GM12878 (cell line): ENCODE measurements at regions not wholly inside any gene's neighbourhood (a gene's known extent, or its start where the extent isn't known, plus 50 kb on each side); places are given as distances from the start of the nearest gene placed in this dataset.

Experiments
- ATAC-seq: fragments of 200-7000 bp; cut with Tn5 transposase; 3 replicates; pipeline ENCODE4 v1.9.1; 2020; ENCODE audit warnings: mild to moderate bottlenecking, moderate library complexity
- BruUV-seq: library from RNA; stranded (reverse); fragments of 400-500 nt; replicated peaks from 2 replicates; lab custom pipeline; 2021; lab: Mats Ljungman, UMichigan
- CTCF ChIA-PET: fragments of 300-600 bp; sonication (Branson Sonifier 250); formaldehyde crosslinking; extraction: SDS; loops from one replicate; lab custom pipeline; 2021; ENCODE audit warnings: inconsistent platforms; lab: Yijun Ruan, JAX
- POLR2A ChIA-PET: fragments of 350-600 bp; formaldehyde crosslinking; extraction: SDS; loops from one replicate; lab custom pipeline; 2021; ENCODE audit warnings: inconsistent platforms; lab: Charles Lee
- RAD21 ChIA-PET: fragments of 300-600 bp; sonication (Branson Sonifier 250); formaldehyde crosslinking; loops from one replicate; lab custom pipeline; 2023; ENCODE audit warnings: antibody characterized with exemption; ENCODE audit not compliant: unreplicated experiment; lab: Charles Lee
- SMC1A ChIA-PET: fragments of 300-600 bp; sonication (Branson Sonifier 250); formaldehyde crosslinking; loops from one replicate; lab custom pipeline; 2023; ENCODE audit not compliant: unreplicated experiment, uncharacterized antibody; lab: Charles Lee
- DNase-seq: peaks from one replicate; pipeline ENCODE4 v3.0.0-alpha.2; 2011; ENCODE audit warnings: low read depth, low spot score
- FAIRE-seq: peaks from 3 replicates; lab custom pipeline; 2011; peaks lifted over from hg19 to GRCh38; lab: Jason Lieb, UNC
- H2AFZ ChIP-seq: 2 replicates; pipeline ENCODE4 v1.6.0; 2011; ENCODE audit warnings: low read depth, low read length, control low read depth; ENCODE audit not compliant: control insufficient read depth
- H3K27ac ChIP-seq: 2 replicates; pipeline ENCODE4 v1.5.1; 2011; ENCODE audit warnings: control low read depth; ENCODE audit not compliant: control insufficient read depth, insufficient read depth
- H3K27me3 ChIP-seq, 2 experiments: replicated peaks in 1 of 2; 2 replicates each; pipeline versions ENCODE4 v1.6.0 to v1.6.1; 2011; ENCODE audit warnings: low read length in 1 of 2; ENCODE audit not compliant: control insufficient read depth in 2 of 2, insufficient read depth in 2 of 2
- H3K36me3 ChIP-seq, 2 experiments: 2 replicates each; pipeline ENCODE4 v1.5.1; 2011; ENCODE audit warnings: low read length in 1 of 2; ENCODE audit not compliant: control insufficient read depth in 2 of 2, insufficient read depth in 2 of 2
- H3K4me1 ChIP-seq: 2 replicates; pipeline ENCODE4 v1.6.1; 2011; ENCODE audit warnings: mild to moderate bottlenecking, low read length, moderate library complexity, mixed read lengths; ENCODE audit not compliant: control insufficient read depth, insufficient read depth
- H3K4me2 ChIP-seq: 2 replicates; pipeline ENCODE4 v1.6.0; 2011; ENCODE audit warnings: control low read depth; ENCODE audit not compliant: control insufficient read depth, insufficient read depth
- H3K4me3 ChIP-seq: fragments of 200-600 bp; sonication (generic); 2 replicates; pipeline ENCODE4 v1.5.1; 2016
- H3K79me2 ChIP-seq: 2 replicates; pipeline ENCODE4 v1.6.0; 2011; ENCODE audit warnings: low read length; ENCODE audit not compliant: control insufficient read depth, insufficient read depth
- H3K9ac ChIP-seq: 2 replicates; pipeline ENCODE4 v1.8.0; 2011; ENCODE audit warnings: low read length, control low read depth, mixed read lengths; ENCODE audit not compliant: control insufficient read depth, insufficient read depth
- H3K9me3 ChIP-seq: replicated peaks from 3 replicates; pipeline ENCODE4 v1.5.1; 2011; ENCODE audit warnings: mild to moderate bottlenecking, low read length; ENCODE audit not compliant: control insufficient read depth, insufficient read depth
- H4K20me1 ChIP-seq: 2 replicates; pipeline ENCODE4 v1.6.0; 2011; ENCODE audit not compliant: control insufficient read depth, insufficient read depth
- ATF7 ChIP-seq: fragments of 450-650 bp; IDR thresholded peaks from 2 replicates; pipeline ENCODE4 v1.6.1; 2016; ENCODE audit warnings: low read depth, mild to moderate bottlenecking
- BCL11A ChIP-seq: IDR thresholded peaks from 2 replicates; pipeline ENCODE4 v1.6.1; 2011; ENCODE audit warnings: low read depth, low read length
- BHLHE40 ChIP-seq, 2 experiments: fragments of 450-650 bp in 1 of 2; IDR thresholded peaks; 2 replicates each; pipeline ENCODE4 v1.6.1; 2011 to 2017; ENCODE audit warnings: low read depth in 2 of 2, borderline replicate concordance in 1 of 2, improper control_type of control experiment in 1 of 2, low read length in 1 of 2, mild to moderate bottlenecking in 1 of 2
- CHD4 ChIP-seq: fragments of 200-600 bp; sonication (generic); IDR thresholded peaks from 2 replicates; pipeline ENCODE4 v1.6.1; 2016; ENCODE audit warnings: mild to moderate bottlenecking
- JUND ChIP-seq: IDR thresholded peaks from 2 replicates; pipeline ENCODE4 v1.6.1; 2012; ENCODE audit warnings: low read depth, mild to moderate bottlenecking, low read length, improper control_type of control experiment, moderate library complexity
- MTA3 ChIP-seq: IDR thresholded peaks from 2 replicates; pipeline ENCODE4 v1.6.1; 2012; ENCODE audit warnings: low read length, inconsistent platforms, borderline replicate concordance
- NRF1 ChIP-seq: conservative IDR thresholded peaks from 2 replicates; pipeline ENCODE4 v1.6.1; 2011; ENCODE audit warnings: mild to moderate bottlenecking, low read depth, low read length, improper control_type of control experiment
- RB1 ChIP-seq: fragments of 450-650 bp; formaldehyde crosslinking; IDR thresholded peaks from 2 replicates; pipeline ENCODE4 v1.6.1; 2017; ENCODE audit warnings: mild to moderate bottlenecking, borderline replicate concordance
- RELB ChIP-seq: fragments of 450-650 bp; IDR thresholded peaks from 2 replicates; pipeline ENCODE4 v1.6.1; 2017; ENCODE audit warnings: low read depth, mild to moderate bottlenecking, moderate library complexity
- RFX5 ChIP-seq: IDR thresholded peaks from 2 replicates; pipeline ENCODE4 v1.6.1; 2011; ENCODE audit warnings: low read depth, low read length, improper control_type of control experiment
- RUNX3 ChIP-seq: IDR thresholded peaks from 2 replicates; pipeline ENCODE4 v1.6.1; 2012; ENCODE audit warnings: low read length, inconsistent platforms
- SMARCA5 ChIP-seq: fragments of 450-650 bp; IDR thresholded peaks from 2 replicates; pipeline ENCODE4 v1.6.1; 2017; ENCODE audit warnings: mild to moderate bottlenecking
- SP1 ChIP-seq: IDR thresholded peaks from one replicate; pipeline ENCODE4 v1.6.1; 2011; ENCODE audit warnings: low read depth, low read length
- SREBF2 ChIP-seq: IDR thresholded peaks from 2 replicates; pipeline ENCODE4 v1.6.1; 2012; ENCODE audit warnings: mild to moderate bottlenecking, low read length
- ZZZ3 ChIP-seq: IDR thresholded peaks from 2 replicates; pipeline ENCODE4 v1.6.1; 2011; ENCODE audit warnings: low read depth; ENCODE audit not compliant: control insufficient read depth, insufficient read length
- WGBS: methylation state at CpG from one replicate; pipeline ENCODE4 v1.1.6; 2016; ENCODE audit warnings: low lambda C conversion rate; ENCODE audit not compliant: insufficient replicate concordance, insufficient coverage; ENCODE audit errors: missing lambda C conversion rate; 5-methylcytosine and 5-hydroxymethylcytosine counted together
- in situ Hi-C: fragments of 300-500 bp; cut with MboI; formaldehyde crosslinking; loops from 9 replicates; pipeline ENCODE4 v1.14.3; 2018; ENCODE audit warnings: mixed read lengths
- intact Hi-C: fragments of 100-400 bp; cut with micrococcal nuclease; formaldehyde crosslinking; loops from one replicate; pipeline ENCODE4 v1.14.2; 2022; ENCODE audit not compliant: unreplicated experiment
- TF ChIP-seq, protein P1 (sequence below): IDR thresholded peaks from 2 replicates; pipeline ENCODE4 v1.6.1; 2011; ENCODE audit warnings: low read depth, low read length, improper control_type of control experiment, borderline replicate concordance

- no peak overlapping the region for H3K27ac ChIP-seq
- no peaks in the 10 kb centered on the region for H3K9me3 ChIP-seq
- no peak overlapping the region for H3K9ac ChIP-seq
- ChIA-PET SMC1A (interaction anchor here (0.6 to 0.9 kb wide), 2 partner anchors 155 to 190 kb away, joined by 3 read pairs; no protein-coding TSS in a partner anchor), POLR2A (no interaction called here), RAD21 (interaction anchor here (1.8 kb wide), 1 partner anchor 40 kb away, joined by 5 read pairs; no protein-coding TSS in a partner anchor), CTCF (no interaction called here)
- in situ Hi-C loops (no loop called here), intact Hi-C loops (no loop called here)
- DNase-seq: no peak
- no peaks in the 10 kb centered on the region for H3K4me1 ChIP-seq
- H2AFZ ChIP-seq: no peak overlapping the region
- H3K79me2 ChIP-seq: no peaks in the 10 kb centered on the region
- 20% methylated on average over 1 of the region's 1 CpG for WGBS
- H3K27me3 ChIP-seq: no peaks in the 10 kb centered on the region
- TF ChIP-seq BHLHE40 (IDR thresholded peaks at IDR 0.05; ENCODE audit: borderline replicate concordance in 1 of 2, low read depth in 2 of 2, low read length in 1 of 2) (no peak), JUND (no peak), SP1 (no peak), ZZZ3 (no peak), ATF7 (no peak), SMARCA5 (no peak), RELB (no peak), CHD4 (no peak), SREBF2 (no peak), RUNX3 (no peak), RFX5 (no peak), MTA3 (no peak), NRF1 (no peak), BCL11A (no peak), RB1 (no peak)
- TF ChIP-seq, protein P1, sequence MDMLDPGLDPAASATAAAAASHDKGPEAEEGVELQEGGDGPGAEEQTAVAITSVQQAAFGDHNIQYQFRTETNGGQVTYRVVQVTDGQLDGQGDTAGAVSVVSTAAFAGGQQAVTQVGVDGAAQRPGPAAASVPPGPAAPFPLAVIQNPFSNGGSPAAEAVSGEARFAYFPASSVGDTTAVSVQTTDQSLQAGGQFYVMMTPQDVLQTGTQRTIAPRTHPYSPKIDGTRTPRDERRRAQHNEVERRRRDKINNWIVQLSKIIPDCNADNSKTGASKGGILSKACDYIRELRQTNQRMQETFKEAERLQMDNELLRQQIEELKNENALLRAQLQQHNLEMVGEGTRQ: no peak
- BruUV-seq: no TSS peak
- ATAC-seq: no peak
- H4K20me1 ChIP-seq: no peaks in the 10 kb centered on the region
- no peak for FAIRE-seq
- H3K36me3 ChIP-seq: no peaks in the 10 kb centered on the region
- H3K4me3 ChIP-seq: no peak overlapping the region
- H3K4me2 ChIP-seq: no peak overlapping the region
These were observed 74.4 kb downstream of the ALG10B start for GRCh38 chr12:38391007-38391406.
